ENCODE measurements at regions not wholly inside any gene's neighbourhood (a gene's known extent, or its start where the extent isn't known, plus 50 kb on each side); places are given as distances from the start of the nearest gene placed in this dataset.

GRCh38 chr9:78866207-78867132 lies 569.5 kb downstream of the PSAT1 start:
- no peaks in the 10 kb centered on the region for H3K9me3 ChIP-seq (ENCODE audit: control insufficient read depth, low read length)
- H3K27ac ChIP-seq (ENCODE audit: insufficient read depth, low read length, poor library complexity, severe bottlenecking), result no peak overlapping the region
- peaks cover 2% of the 10 kb centered on the region for H3K27me3 ChIP-seq (replicated peaks; ENCODE audit: control insufficient read depth, insufficient read depth, low read length, poor library complexity, severe bottlenecking)
- no peaks in the 10 kb centered on the region for H3K36me3 ChIP-seq (ENCODE audit: control insufficient read depth, insufficient read depth, low read length)
- DNase-seq, result no peak
- no peak overlapping the region for H3K4me3 ChIP-seq (ENCODE audit: insufficient read depth, low read depth, low read length, poor library complexity, severe bottlenecking)
- H3K4me1 ChIP-seq (ENCODE audit: control insufficient read depth, insufficient read depth, low read length, poor library complexity, severe bottlenecking), result no peaks in the 10 kb centered on the region

DNA sequence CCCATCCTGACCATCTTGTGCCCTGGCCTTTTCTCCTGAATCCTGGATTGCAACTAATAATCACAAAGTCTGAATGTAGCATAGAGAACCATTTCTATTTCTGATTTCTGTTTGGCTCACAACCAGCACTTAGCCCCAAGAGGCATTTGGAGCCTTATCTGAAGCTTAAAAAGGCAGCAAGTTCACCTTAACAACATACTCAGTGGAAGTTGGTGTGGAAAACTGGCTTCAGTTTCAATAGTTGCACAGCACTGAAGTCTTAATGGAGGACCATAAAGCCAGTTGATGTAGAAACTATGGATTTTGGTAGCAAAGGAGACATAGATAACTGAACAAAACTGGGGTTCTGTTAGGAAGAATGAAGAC lies 574.1 kb downstream of the PSAT1 start:
- no peak for DNase-seq
- Histone ChIP-seq H3K36me3 (ENCODE audit: control insufficient read depth, insufficient read depth, low read length) (no peaks in the 10 kb centered on the region), H3K4me3 (ENCODE audit: insufficient read depth, low read depth, low read length, poor library complexity, severe bottlenecking) (no peak overlapping the region), H3K27me3 (replicated peaks; ENCODE audit: control insufficient read depth, insufficient read depth, low read length, poor library complexity, severe bottlenecking) (peaks cover 2% of the 10 kb centered on the region), H3K4me1 (ENCODE audit: control insufficient read depth, insufficient read depth, low read length, poor library complexity, severe bottlenecking) (no peaks in the 10 kb centered on the region), H3K9me3 (ENCODE audit: control insufficient read depth, low read length) (no peaks in the 10 kb centered on the region), H3K27ac (ENCODE audit: insufficient read depth, low read length, poor library complexity, severe bottlenecking) (no peak overlapping the region)

DNA sequence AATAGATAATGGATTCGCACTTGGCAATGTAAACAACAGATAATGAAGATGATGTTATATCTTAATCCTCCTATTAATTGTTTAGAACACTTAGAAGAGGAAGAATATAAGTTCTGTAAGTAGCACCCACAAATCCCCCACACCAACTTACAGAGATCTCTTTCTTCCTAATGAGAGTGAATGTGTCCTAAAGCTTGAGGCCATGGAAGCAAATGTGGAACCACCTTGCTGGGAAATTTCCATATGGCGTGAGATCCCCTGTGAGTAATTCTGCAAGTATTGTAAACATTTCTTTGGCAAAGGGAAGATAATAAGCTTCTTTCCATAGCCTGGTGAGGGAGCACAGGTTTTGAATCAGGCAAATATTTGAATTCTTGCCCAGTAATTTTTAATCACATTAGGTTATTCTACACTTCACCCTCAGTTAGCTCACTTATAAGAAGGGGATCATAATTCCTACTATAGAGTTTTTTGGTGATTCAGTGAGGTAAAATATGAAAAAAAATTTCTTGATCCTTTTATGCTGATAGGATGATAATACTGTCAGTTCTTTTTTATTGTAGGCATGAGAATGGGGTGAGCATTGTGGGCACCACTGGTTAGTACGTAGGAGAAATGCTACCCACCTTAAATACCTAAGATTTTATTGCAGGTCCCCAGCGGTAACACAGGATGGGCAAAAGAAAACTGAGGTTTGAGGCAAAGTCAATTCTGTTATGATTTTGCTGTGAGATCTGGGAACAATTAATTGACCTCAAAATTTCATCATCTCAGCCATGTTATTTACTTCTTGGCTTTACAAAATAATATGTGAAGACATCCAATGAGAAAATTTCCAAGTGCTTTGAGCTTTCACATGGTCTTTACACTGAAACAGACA lies 574.8 kb downstream of the PSAT1 start:
- no peak for DNase-seq
- no peaks in the 10 kb centered on the region for H3K9me3 ChIP-seq (ENCODE audit: control insufficient read depth, low read length)
- no peak overlapping the region for H3K4me3 ChIP-seq (ENCODE audit: insufficient read depth, low read depth, low read length, poor library complexity, severe bottlenecking)
- H3K36me3 ChIP-seq (ENCODE audit: control insufficient read depth, insufficient read depth, low read length), result no peaks in the 10 kb centered on the region
- peaks cover 2% of the 10 kb centered on the region for H3K27me3 ChIP-seq (replicated peaks; ENCODE audit: control insufficient read depth, insufficient read depth, low read length, poor library complexity, severe bottlenecking)
- no peaks in the 10 kb centered on the region for H3K4me1 ChIP-seq (ENCODE audit: control insufficient read depth, insufficient read depth, low read length, poor library complexity, severe bottlenecking)
- H3K27ac ChIP-seq (ENCODE audit: insufficient read depth, low read length, poor library complexity, severe bottlenecking), result no peak overlapping the region

DNA sequence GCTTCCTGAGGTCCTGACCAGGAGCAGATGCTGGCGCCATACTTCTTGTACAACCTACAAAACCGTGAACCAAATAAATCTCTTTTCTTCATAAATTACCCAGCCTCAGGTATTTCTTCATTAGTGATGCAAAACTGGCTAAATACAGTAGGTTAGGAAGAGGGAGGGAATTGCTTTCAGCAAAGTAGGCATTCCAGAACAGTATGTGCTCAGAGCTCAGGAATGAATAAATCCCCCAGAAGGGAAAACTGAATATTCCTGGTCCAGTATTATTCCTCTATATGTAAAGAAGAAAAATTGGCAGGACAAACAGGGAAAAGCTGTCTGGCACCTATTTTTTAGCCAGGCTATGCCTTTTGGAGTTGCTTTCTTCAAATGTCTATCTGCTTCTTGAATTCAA lies 577.1 kb downstream of the PSAT1 start:
- no peak overlapping the region for H3K4me3 ChIP-seq (ENCODE audit: insufficient read depth, low read depth, low read length, poor library complexity, severe bottlenecking)
- H3K27me3 ChIP-seq (replicated peaks; ENCODE audit: control insufficient read depth, insufficient read depth, low read length, poor library complexity, severe bottlenecking), result peaks cover 2% of the 10 kb centered on the region
- no peak for DNase-seq
- H3K36me3 ChIP-seq (ENCODE audit: control insufficient read depth, insufficient read depth, low read length), result no peaks in the 10 kb centered on the region
- no peaks in the 10 kb centered on the region for H3K9me3 ChIP-seq (ENCODE audit: control insufficient read depth, low read length)
- no peak overlapping the region for H3K27ac ChIP-seq (ENCODE audit: insufficient read depth, low read length, poor library complexity, severe bottlenecking)
- no peaks in the 10 kb centered on the region for H3K4me1 ChIP-seq (ENCODE audit: control insufficient read depth, insufficient read depth, low read length, poor library complexity, severe bottlenecking)

- Histone ChIP-seq H3K27me3 (replicated peaks; ENCODE audit: control insufficient read depth, insufficient read depth, low read length, poor library complexity, severe bottlenecking) (no peaks in the 10 kb centered on the region), H3K27ac (ENCODE audit: insufficient read depth, low read length, poor library complexity, severe bottlenecking) (no peak overlapping the region), H3K4me3 (ENCODE audit: insufficient read depth, low read depth, low read length, poor library complexity, severe bottlenecking) (no peak overlapping the region), H3K36me3 (ENCODE audit: control insufficient read depth, insufficient read depth, low read length) (no peaks in the 10 kb centered on the region), H3K9me3 (ENCODE audit: control insufficient read depth, low read length) (no peaks in the 10 kb centered on the region), H3K4me1 (ENCODE audit: control insufficient read depth, insufficient read depth, low read length, poor library complexity, severe bottlenecking) (no peaks in the 10 kb centered on the region)
- DNase-seq, result no peak
These were observed 582.6 kb downstream of the PSAT1 start for GRCh38 chr9:78879324-78880100.

- Histone ChIP-seq H3K27me3 (replicated peaks; ENCODE audit: control insufficient read depth, insufficient read depth, low read length, poor library complexity, severe bottlenecking) (no peaks in the 10 kb centered on the region), H3K9me3 (ENCODE audit: control insufficient read depth, low read length) (no peaks in the 10 kb centered on the region), H3K27ac (ENCODE audit: insufficient read depth, low read length, poor library complexity, severe bottlenecking) (no peak overlapping the region), H3K4me1 (ENCODE audit: control insufficient read depth, insufficient read depth, low read length, poor library complexity, severe bottlenecking) (no peaks in the 10 kb centered on the region), H3K36me3 (ENCODE audit: control insufficient read depth, insufficient read depth, low read length) (no peaks in the 10 kb centered on the region), H3K4me3 (ENCODE audit: insufficient read depth, low read depth, low read length, poor library complexity, severe bottlenecking) (no peak overlapping the region)
- no peak for DNase-seq
These were observed 584.4 kb downstream of the PSAT1 start for GRCh38 chr9:78881295-78881694.

- H3K36me3 ChIP-seq (ENCODE audit: control insufficient read depth, insufficient read depth, low read length), result no peaks in the 10 kb centered on the region
These were observed 585.6 kb downstream of the PSAT1 start for GRCh38 chr9:78882481-78882880.

DNA sequence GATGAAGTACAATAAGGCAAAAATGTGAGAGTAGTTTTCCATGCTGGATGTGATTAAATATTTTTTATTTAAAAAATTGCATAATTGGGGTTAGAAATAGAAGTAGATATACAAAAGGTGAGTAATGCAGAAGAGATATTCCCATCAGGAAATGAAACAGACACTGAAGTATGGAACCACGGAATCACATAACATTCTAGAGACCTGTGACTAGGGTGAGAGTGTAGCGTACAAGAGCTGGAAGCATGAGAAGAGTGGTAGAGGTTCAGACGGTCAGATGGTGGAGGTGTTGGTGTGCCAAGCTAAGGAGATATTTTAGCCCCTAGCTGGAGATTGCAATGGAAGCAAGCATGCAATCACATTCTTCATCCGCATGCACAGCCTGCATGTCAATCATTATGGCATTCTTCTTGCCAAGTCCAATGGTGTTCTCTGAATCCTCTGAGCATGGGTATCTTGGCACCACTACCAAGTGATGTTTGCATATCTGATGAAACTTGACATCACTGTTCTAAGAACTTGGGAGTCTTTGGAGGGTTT lies 587.8 kb downstream of the PSAT1 start:
- Histone ChIP-seq H3K27ac (ENCODE audit: insufficient read depth, low read length, poor library complexity, severe bottlenecking) (no peak overlapping the region), H3K27me3 (replicated peaks; ENCODE audit: control insufficient read depth, insufficient read depth, low read length, poor library complexity, severe bottlenecking) (no peaks in the 10 kb centered on the region), H3K4me1 (ENCODE audit: control insufficient read depth, insufficient read depth, low read length, poor library complexity, severe bottlenecking) (no peaks in the 10 kb centered on the region), H3K9me3 (ENCODE audit: control insufficient read depth, low read length) (no peaks in the 10 kb centered on the region), H3K36me3 (ENCODE audit: control insufficient read depth, insufficient read depth, low read length) (no peaks in the 10 kb centered on the region), H3K4me3 (ENCODE audit: insufficient read depth, low read depth, low read length, poor library complexity, severe bottlenecking) (no peak overlapping the region)
- DNase-seq, result no peak

More at GRCh38 chr9:78882481-78882880, 585.6 kb downstream of the PSAT1 start:
- H3K4me1 ChIP-seq (ENCODE audit: control insufficient read depth, insufficient read depth, low read length, poor library complexity, severe bottlenecking), result no peaks in the 10 kb centered on the region
- no peaks in the 10 kb centered on the region for H3K9me3 ChIP-seq (ENCODE audit: control insufficient read depth, low read length)
- no peak for DNase-seq
- no peak overlapping the region for H3K4me3 ChIP-seq (ENCODE audit: insufficient read depth, low read depth, low read length, poor library complexity, severe bottlenecking)
- H3K27me3 ChIP-seq (replicated peaks; ENCODE audit: control insufficient read depth, insufficient read depth, low read length, poor library complexity, severe bottlenecking), result no peaks in the 10 kb centered on the region
- no peak overlapping the region for H3K27ac ChIP-seq (ENCODE audit: insufficient read depth, low read length, poor library complexity, severe bottlenecking)

DNA sequence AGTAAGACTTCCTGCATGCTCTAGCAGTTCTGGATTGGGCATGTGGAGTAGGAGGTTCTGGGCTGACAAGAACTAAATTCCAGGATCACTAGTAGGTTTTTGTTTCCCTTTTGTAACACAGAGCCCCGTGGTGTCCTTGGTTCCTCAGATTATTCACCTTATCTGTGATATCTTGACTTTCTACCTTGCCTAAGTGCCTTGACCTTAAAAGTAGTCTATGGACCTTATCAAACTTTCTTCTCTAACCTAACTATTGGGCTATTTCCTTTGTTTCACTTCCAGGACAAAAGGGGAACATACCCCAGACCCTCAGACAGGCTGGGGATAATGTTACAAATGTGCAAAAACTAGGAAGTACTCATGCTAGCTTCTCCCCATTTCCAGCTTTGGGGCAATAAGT lies 595.3 kb downstream of the PSAT1 start:
- Histone ChIP-seq H3K4me1 (ENCODE audit: control insufficient read depth, insufficient read depth, low read length, poor library complexity, severe bottlenecking) (no peaks in the 10 kb centered on the region), H3K27me3 (replicated peaks; ENCODE audit: control insufficient read depth, insufficient read depth, low read length, poor library complexity, severe bottlenecking) (no peaks in the 10 kb centered on the region)

More for the DNA sequence above, 595.3 kb downstream of the PSAT1 start:
- Histone ChIP-seq H3K36me3 (ENCODE audit: control insufficient read depth, insufficient read depth, low read length) (no peaks in the 10 kb centered on the region), H3K4me3 (ENCODE audit: insufficient read depth, low read depth, low read length, poor library complexity, severe bottlenecking) (no peak overlapping the region), H3K27ac (ENCODE audit: insufficient read depth, low read length, poor library complexity, severe bottlenecking) (no peak overlapping the region), H3K9me3 (ENCODE audit: control insufficient read depth, low read length) (no peaks in the 10 kb centered on the region)
- DNase-seq, result no peak
